ENCODE measurements at regions not wholly inside any gene's neighbourhood (a gene's known extent, or its start where the extent isn't known, plus 50 kb on each side); places are given as distances from the start of the nearest gene placed in this dataset.

GRCh38 chr2:117701365-117701764 is 113.1 kb upstream of the DDX18 start:
- Histone ChIP-seq H3K9me3 (ENCODE audit: control insufficient read depth, insufficient read depth, low read depth, low read length) (no peaks in the 10 kb centered on the region), H3K27ac (ENCODE audit: low read depth, low read length) (no peak overlapping the region), H3K4me3 (ENCODE audit: low read depth, low read length) (no peak overlapping the region), H3K27me3 (ENCODE audit: control insufficient read depth, insufficient read depth, low read length) (no peaks in the 10 kb centered on the region), H3K9ac (ENCODE audit: low read length) (no peak overlapping the region), H3K36me3 (ENCODE audit: control insufficient read depth, insufficient read depth, low read length) (no peaks in the 10 kb centered on the region), H3K4me1 (ENCODE audit: control insufficient read depth, insufficient read depth, low read length) (no peaks in the 10 kb centered on the region)

GRCh38 chr2:117702098-117702497 is 112.4 kb upstream of the DDX18 start:
- no peak overlapping the region for H3K4me3 ChIP-seq (ENCODE audit: low read depth, low read length)
- no peak overlapping the region for H3K27ac ChIP-seq (ENCODE audit: low read depth, low read length)
- no peaks in the 10 kb centered on the region for H3K27me3 ChIP-seq (ENCODE audit: control insufficient read depth, insufficient read depth, low read length)
- no peaks in the 10 kb centered on the region for H3K9me3 ChIP-seq (ENCODE audit: control insufficient read depth, insufficient read depth, low read depth, low read length)
- no peaks in the 10 kb centered on the region for H3K4me1 ChIP-seq (ENCODE audit: control insufficient read depth, insufficient read depth, low read length)
- H3K36me3 ChIP-seq (ENCODE audit: control insufficient read depth, insufficient read depth, low read length), result no peaks in the 10 kb centered on the region
- no peak overlapping the region for H3K9ac ChIP-seq (ENCODE audit: low read length)

GRCh38 chr2:117703858-117704257 is 110.6 kb upstream of the DDX18 start:
- Histone ChIP-seq H3K9me3 (ENCODE audit: control insufficient read depth, insufficient read depth, low read depth, low read length) (no peaks in the 10 kb centered on the region), H3K4me3 (ENCODE audit: low read depth, low read length) (no peak overlapping the region)

GRCh38 chr2:117704818-117705217 is 109.7 kb upstream of the DDX18 start:
- Histone ChIP-seq H3K9ac (ENCODE audit: low read length) (no peak overlapping the region), H3K27ac (ENCODE audit: low read depth, low read length) (no peak overlapping the region), H3K4me1 (ENCODE audit: control insufficient read depth, insufficient read depth, low read length) (no peaks in the 10 kb centered on the region), H3K9me3 (ENCODE audit: control insufficient read depth, insufficient read depth, low read depth, low read length) (no peaks in the 10 kb centered on the region), H3K4me3 (ENCODE audit: low read depth, low read length) (no peak overlapping the region), H3K36me3 (ENCODE audit: control insufficient read depth, insufficient read depth, low read length) (no peaks in the 10 kb centered on the region), H3K27me3 (ENCODE audit: control insufficient read depth, insufficient read depth, low read length) (no peaks in the 10 kb centered on the region)

More at GRCh38 chr2:117703858-117704257, 110.6 kb upstream of the DDX18 start:
- H3K4me1 ChIP-seq (ENCODE audit: control insufficient read depth, insufficient read depth, low read length), result no peaks in the 10 kb centered on the region
- H3K9ac ChIP-seq (ENCODE audit: low read length), result no peak overlapping the region
- H3K27ac ChIP-seq (ENCODE audit: low read depth, low read length), result no peak overlapping the region
- no peaks in the 10 kb centered on the region for H3K36me3 ChIP-seq (ENCODE audit: control insufficient read depth, insufficient read depth, low read length)
- no peaks in the 10 kb centered on the region for H3K27me3 ChIP-seq (ENCODE audit: control insufficient read depth, insufficient read depth, low read length)

- H3K27ac ChIP-seq (ENCODE audit: low read depth, low read length), result no peak overlapping the region
- H3K4me3 ChIP-seq (ENCODE audit: low read depth, low read length), result no peak overlapping the region
- H3K4me1 ChIP-seq (ENCODE audit: control insufficient read depth, insufficient read depth, low read length), result no peaks in the 10 kb centered on the region
- no peaks in the 10 kb centered on the region for H3K27me3 ChIP-seq (ENCODE audit: control insufficient read depth, insufficient read depth, low read length)
- no peaks in the 10 kb centered on the region for H3K9me3 ChIP-seq (ENCODE audit: control insufficient read depth, insufficient read depth, low read depth, low read length)
- H3K36me3 ChIP-seq (ENCODE audit: control insufficient read depth, insufficient read depth, low read length), result no peaks in the 10 kb centered on the region
- no peak overlapping the region for H3K9ac ChIP-seq (ENCODE audit: low read length)
Observed at GRCh38 chr2:117707874-117708273, 106.6 kb upstream of the DDX18 start.

- Histone ChIP-seq H3K27me3 (ENCODE audit: control insufficient read depth, insufficient read depth, low read length) (no peaks in the 10 kb centered on the region), H3K4me3 (ENCODE audit: low read depth, low read length) (no peak overlapping the region), H3K9ac (ENCODE audit: low read length) (no peak overlapping the region), H3K36me3 (ENCODE audit: control insufficient read depth, insufficient read depth, low read length) (no peaks in the 10 kb centered on the region), H3K9me3 (ENCODE audit: control insufficient read depth, insufficient read depth, low read depth, low read length) (no peaks in the 10 kb centered on the region), H3K4me1 (ENCODE audit: control insufficient read depth, insufficient read depth, low read length) (no peaks in the 10 kb centered on the region), H3K27ac (ENCODE audit: low read depth, low read length) (no peak overlapping the region)
Observed at GRCh38 chr2:117712684-117713083, 101.8 kb upstream of the DDX18 start.

DNA sequence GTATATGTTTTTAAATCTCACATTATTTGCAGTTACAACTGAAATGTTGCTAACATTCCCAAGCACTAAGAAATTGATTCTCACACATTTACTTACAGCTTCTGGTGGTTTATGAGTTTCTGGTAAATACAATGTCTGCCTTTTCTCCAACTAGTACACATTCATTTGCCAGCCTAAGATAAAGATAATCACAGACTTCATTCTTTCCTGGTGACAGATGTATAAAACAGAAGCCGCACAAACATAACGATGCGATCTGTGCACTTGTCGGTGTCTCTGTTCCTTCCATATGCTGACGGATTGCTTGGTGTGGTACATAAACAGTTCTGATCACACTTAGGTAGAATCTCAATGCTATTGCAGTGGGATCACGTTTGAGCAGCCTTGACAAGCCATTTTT is 100.4 kb upstream of the DDX18 start:
- Histone ChIP-seq H3K4me3 (ENCODE audit: low read depth, low read length) (no peak overlapping the region), H3K9me3 (ENCODE audit: control insufficient read depth, insufficient read depth, low read depth, low read length) (no peaks in the 10 kb centered on the region), H3K9ac (ENCODE audit: low read length) (no peak overlapping the region), H3K4me1 (ENCODE audit: control insufficient read depth, insufficient read depth, low read length) (no peaks in the 10 kb centered on the region), H3K27me3 (ENCODE audit: control insufficient read depth, insufficient read depth, low read length) (no peaks in the 10 kb centered on the region; the same call in 1 of the 2 replicates), H3K36me3 (ENCODE audit: control insufficient read depth, insufficient read depth, low read length) (no peaks in the 10 kb centered on the region), H3K27ac (ENCODE audit: low read depth, low read length) (no peak overlapping the region)

DNA sequence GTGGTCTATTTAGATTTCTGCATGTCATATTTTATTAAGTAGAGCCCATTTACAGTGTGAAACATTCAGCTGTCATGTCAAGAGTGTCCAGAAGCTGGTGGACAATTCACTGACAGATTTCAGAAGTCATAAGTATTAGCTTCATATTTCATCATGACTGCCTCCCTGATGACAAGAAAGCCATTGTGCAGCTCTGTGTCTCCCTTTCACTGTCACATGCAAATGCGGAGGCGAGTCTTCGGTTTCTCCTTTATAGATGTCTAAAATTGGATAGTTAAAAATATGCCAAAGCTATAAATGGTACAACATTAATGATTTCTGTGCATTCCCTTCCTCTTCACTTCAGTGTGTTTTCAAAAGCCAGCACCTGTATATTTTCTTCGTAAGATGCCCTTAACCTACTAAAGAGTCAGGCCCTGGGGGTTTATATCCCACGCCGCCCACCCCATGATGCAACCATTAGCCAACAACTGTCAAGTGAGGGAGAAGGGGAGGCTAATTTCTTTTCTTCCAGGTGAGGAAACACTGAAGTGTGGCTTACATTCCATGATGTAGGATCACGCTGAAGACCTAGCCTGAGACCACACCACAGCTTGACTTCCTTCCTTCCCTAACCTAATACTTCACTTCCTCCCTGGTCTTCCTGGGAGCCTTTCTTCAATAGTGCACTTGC is 99.6 kb upstream of the DDX18 start:
- Histone ChIP-seq H3K4me1 (ENCODE audit: control insufficient read depth, insufficient read depth, low read length) (no peaks in the 10 kb centered on the region), H3K9ac (ENCODE audit: low read length) (no peak overlapping the region), H3K4me3 (ENCODE audit: low read depth, low read length) (no peak overlapping the region), H3K9me3 (ENCODE audit: control insufficient read depth, insufficient read depth, low read depth, low read length) (no peaks in the 10 kb centered on the region), H3K36me3 (ENCODE audit: control insufficient read depth, insufficient read depth, low read length) (no peaks in the 10 kb centered on the region), H3K27me3 (ENCODE audit: control insufficient read depth, insufficient read depth, low read length) (no peaks in the 10 kb centered on the region; the same call in 1 of the 2 replicates), H3K27ac (ENCODE audit: low read depth, low read length) (no peak overlapping the region)

DNA sequence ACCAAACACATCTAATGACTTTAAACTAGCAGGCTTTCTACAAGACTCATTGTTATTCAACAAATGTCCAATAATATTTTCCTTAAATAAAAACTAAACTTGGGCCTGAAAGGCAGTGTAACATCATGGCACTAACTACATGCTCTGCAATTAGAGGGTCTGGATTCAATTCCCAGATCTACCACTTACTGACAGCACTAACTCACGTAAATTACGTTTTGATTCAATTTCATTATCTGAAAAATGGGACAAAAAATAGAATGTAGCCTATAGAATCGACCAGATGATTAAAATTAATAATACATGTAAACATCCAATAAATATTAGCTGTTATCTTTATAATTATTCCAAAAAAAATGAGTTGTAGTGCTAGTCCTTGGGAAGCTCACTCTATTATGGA is 98.0 kb upstream of the DDX18 start:
- no peaks in the 10 kb centered on the region; the same call in 1 of the 2 replicates for H3K27me3 ChIP-seq (ENCODE audit: control insufficient read depth, insufficient read depth, low read length)
- H3K9me3 ChIP-seq (ENCODE audit: control insufficient read depth, insufficient read depth, low read depth, low read length), result no peaks in the 10 kb centered on the region
- no peak overlapping the region for H3K9ac ChIP-seq (ENCODE audit: low read length)
- H3K4me1 ChIP-seq (ENCODE audit: control insufficient read depth, insufficient read depth, low read length), result no peaks in the 10 kb centered on the region
- H3K27ac ChIP-seq (ENCODE audit: low read depth, low read length), result no peak overlapping the region
- no peak overlapping the region for H3K4me3 ChIP-seq (ENCODE audit: low read depth, low read length)
- H3K36me3 ChIP-seq (ENCODE audit: control insufficient read depth, insufficient read depth, low read length), result no peaks in the 10 kb centered on the region

- Histone ChIP-seq H3K36me3 (ENCODE audit: control insufficient read depth, insufficient read depth, low read length) (no peaks in the 10 kb centered on the region), H3K27me3 (ENCODE audit: control insufficient read depth, insufficient read depth, low read length) (no peaks in the 10 kb centered on the region; the same call in 1 of the 2 replicates)
Observed at GRCh38 chr2:117717072-117717471, 97.4 kb upstream of the DDX18 start.

DNA sequence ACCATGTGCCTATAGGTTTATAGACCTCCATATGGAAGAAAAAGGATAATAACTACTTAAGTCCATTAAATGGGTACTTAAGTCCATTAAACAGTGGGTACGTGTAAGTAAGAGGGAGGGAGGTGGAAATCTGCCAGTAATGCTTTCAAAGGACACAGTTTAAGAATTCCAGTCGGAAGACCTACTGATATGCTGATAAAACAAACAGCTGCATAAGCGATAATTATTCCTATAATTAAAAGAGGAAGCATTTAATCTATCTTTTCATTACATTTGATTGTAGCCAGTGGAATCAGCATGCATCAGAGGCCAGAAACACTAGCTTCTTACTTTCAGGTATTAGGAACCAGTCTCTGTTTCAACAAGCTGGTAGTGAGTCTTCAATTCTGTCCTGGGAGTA is 96.4 kb upstream of the DDX18 start:
- no peak overlapping the region for H3K4me3 ChIP-seq (ENCODE audit: low read depth, low read length)
- H3K9me3 ChIP-seq (ENCODE audit: control insufficient read depth, insufficient read depth, low read depth, low read length), result no peaks in the 10 kb centered on the region
- no peaks in the 10 kb centered on the region for H3K36me3 ChIP-seq (ENCODE audit: control insufficient read depth, insufficient read depth, low read length)
- H3K9ac ChIP-seq (ENCODE audit: low read length), result no peak overlapping the region
- no peak overlapping the region for H3K27ac ChIP-seq (ENCODE audit: low read depth, low read length)
- no peaks in the 10 kb centered on the region for H3K4me1 ChIP-seq (ENCODE audit: control insufficient read depth, insufficient read depth, low read length)
- no peaks in the 10 kb centered on the region; the same call in 1 of the 2 replicates for H3K27me3 ChIP-seq (ENCODE audit: control insufficient read depth, insufficient read depth, low read length)

More at GRCh38 chr2:117717072-117717471, 97.4 kb upstream of the DDX18 start:
- Histone ChIP-seq H3K4me1 (ENCODE audit: control insufficient read depth, insufficient read depth, low read length) (no peaks in the 10 kb centered on the region), H3K9me3 (ENCODE audit: control insufficient read depth, insufficient read depth, low read depth, low read length) (no peaks in the 10 kb centered on the region), H3K4me3 (ENCODE audit: low read depth, low read length) (no peak overlapping the region), H3K9ac (ENCODE audit: low read length) (no peak overlapping the region), H3K27ac (ENCODE audit: low read depth, low read length) (no peak overlapping the region)

Data from HUES6 (cell line).